NCI-H2227 treated with DMSO at 0.1 percent for 48 hours (cell line): ENCODE measurements at regions not wholly inside any gene's neighbourhood (a gene's known extent, or its start where the extent isn't known, plus 50 kb on each side); places are given as distances from the start of the nearest gene placed in this dataset.

ENCODE experiments used
- DNase-seq: peaks from one replicate; lab custom pipeline; 2025; lab: John Stamatoyannopoulos, UW

- peak; percentile 23 for DNase-seq
These were observed 53.5 kb upstream of the SVIL start for GRCh38 chr10:29688230-29688661.

- no peak for DNase-seq
These were observed 52.8 kb upstream of the SVIL start for GRCh38 chr10:29687421-29688164.

- no peak for DNase-seq
These were observed 50.7 kb upstream of the SVIL start for GRCh38 chr10:29685506-29685905.
